ENCODE measurements at regions not wholly inside any gene's neighbourhood (a gene's known extent, or its start where the extent isn't known, plus 50 kb on each side); places are given as distances from the start of the nearest gene placed in this dataset.

DNA sequence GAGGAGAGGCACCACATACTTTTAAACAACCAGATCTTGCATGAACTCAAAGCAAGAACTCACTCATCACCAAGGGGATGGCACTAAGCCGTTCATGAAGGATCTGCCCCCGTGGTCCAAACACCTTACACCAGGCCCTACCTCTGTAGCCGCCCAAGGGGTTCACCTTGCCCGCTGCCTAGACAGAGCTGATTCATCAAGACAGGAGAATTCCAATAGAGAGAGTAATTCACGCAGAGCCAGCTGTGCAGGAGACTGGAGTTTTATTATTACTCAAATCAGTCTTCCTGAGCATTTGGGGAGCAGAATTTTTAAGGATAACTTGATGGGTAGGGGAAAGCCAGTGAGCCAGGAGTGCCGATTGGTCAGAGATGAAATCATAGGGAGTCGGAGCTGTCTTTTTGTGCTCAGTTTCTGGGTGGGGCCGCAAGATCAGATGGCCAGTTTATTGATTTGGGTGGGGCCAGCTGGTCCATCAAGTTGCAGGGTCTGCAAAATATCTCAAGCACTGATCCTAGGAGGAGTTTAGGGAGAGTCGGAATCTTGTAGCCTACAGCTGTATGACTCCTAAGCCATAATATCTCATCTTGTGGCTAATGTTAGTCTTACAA lies 364.7 kb downstream of the PCDH7 start:
- Histone ChIP-seq H3K36me3 (ENCODE audit: insufficient read depth, insufficient read length, low read length) (no peaks in the 10 kb centered on the region), H3K9me3 (ENCODE audit: insufficient read depth, low read length) (no peaks in the 10 kb centered on the region), H3K4me1 (ENCODE audit: insufficient read depth, insufficient read length) (no peaks in the 10 kb centered on the region), H3K4me3 (ENCODE audit: insufficient read length, low read depth) (no peak overlapping the region), H3K27me3 (ENCODE audit: insufficient read depth, insufficient read length) (no peaks in the 10 kb centered on the region), H3K9ac (ENCODE audit: insufficient read length, low read depth) (no peak overlapping the region)
- DNase-seq (ENCODE audit: low read depth, low spot score): no peak
- TF ChIP-seq ZNF274 (IDR thresholded peaks at IDR 0.05; ENCODE audit: low read depth, low read length) (no peak), SUZ12 (IDR thresholded peaks at IDR 0.05; ENCODE audit: extremely low read depth, insufficient read depth, insufficient read length) (no peak), YY1 (IDR thresholded peaks at IDR 0.05; ENCODE audit: insufficient read depth, insufficient read length) (no peak)

GRCh38 chr4:31085689-31086088 lies 365.5 kb downstream of the PCDH7 start:
- H3K27me3 ChIP-seq (ENCODE audit: insufficient read depth, insufficient read length): no peaks in the 10 kb centered on the region
- TF ChIP-seq ZNF274 (IDR thresholded peaks at IDR 0.05; ENCODE audit: low read depth, low read length) (no peak), SUZ12 (IDR thresholded peaks at IDR 0.05; ENCODE audit: extremely low read depth, insufficient read depth, insufficient read length) (no peak), YY1 (IDR thresholded peaks at IDR 0.05; ENCODE audit: insufficient read depth, insufficient read length) (no peak)
- H3K9me3 ChIP-seq (ENCODE audit: insufficient read depth, low read length): no peaks in the 10 kb centered on the region
- DNase-seq (ENCODE audit: low read depth, low spot score): no peak
- H3K4me1 ChIP-seq (ENCODE audit: insufficient read depth, insufficient read length): no peaks in the 10 kb centered on the region
- no peak overlapping the region for H3K9ac ChIP-seq (ENCODE audit: insufficient read length, low read depth)
- no peak overlapping the region for H3K4me3 ChIP-seq (ENCODE audit: insufficient read length, low read depth)
- H3K36me3 ChIP-seq (ENCODE audit: insufficient read depth, insufficient read length, low read length): no peaks in the 10 kb centered on the region

DNA sequence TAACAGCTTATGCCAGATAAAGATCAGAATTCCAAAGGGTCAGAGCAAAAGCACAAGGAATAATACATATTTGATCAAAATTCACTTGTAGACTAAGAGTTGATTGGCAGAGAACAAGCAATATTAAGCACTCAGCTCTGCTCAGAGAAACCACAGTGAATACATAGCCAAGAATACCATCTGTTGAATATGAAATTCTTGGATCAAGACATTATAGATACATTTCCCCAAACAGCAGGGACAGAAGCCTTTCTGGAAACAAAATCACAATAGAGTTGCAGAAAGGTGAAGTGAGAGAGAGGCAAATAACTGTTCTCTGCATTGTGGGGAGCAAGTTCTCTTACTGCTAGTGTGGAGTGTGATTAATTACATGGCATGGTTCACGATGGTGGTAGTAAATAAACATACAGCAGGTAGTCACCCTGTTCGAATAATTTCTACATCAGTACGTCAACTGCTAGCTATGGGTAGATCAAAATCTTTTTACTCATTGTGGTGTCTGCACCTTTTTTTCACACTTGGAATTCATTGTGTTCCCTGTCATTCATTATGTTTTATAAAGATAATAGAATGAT lies 366.7 kb downstream of the PCDH7 start:
- Histone ChIP-seq H3K9ac (ENCODE audit: insufficient read length, low read depth) (no peak overlapping the region), H3K36me3 (ENCODE audit: insufficient read depth, insufficient read length, low read length) (no peaks in the 10 kb centered on the region), H3K4me3 (ENCODE audit: insufficient read length, low read depth) (no peak overlapping the region), H3K27me3 (ENCODE audit: insufficient read depth, insufficient read length) (no peaks in the 10 kb centered on the region), H3K4me1 (ENCODE audit: insufficient read depth, insufficient read length) (no peaks in the 10 kb centered on the region), H3K9me3 (ENCODE audit: insufficient read depth, low read length) (no peaks in the 10 kb centered on the region)
- no peak for TF ChIP-seq ZNF274 (IDR thresholded peaks at IDR 0.05; ENCODE audit: low read depth, low read length)
- no peak for TF ChIP-seq YY1 (IDR thresholded peaks at IDR 0.05; ENCODE audit: insufficient read depth, insufficient read length)
- TF ChIP-seq SUZ12 (IDR thresholded peaks at IDR 0.05; ENCODE audit: extremely low read depth, insufficient read depth, insufficient read length): no peak
- DNase-seq (ENCODE audit: low read depth, low spot score): no peak

GRCh38 chr4:31088600-31089230 lies 368.5 kb downstream of the PCDH7 start:
- no peaks in the 10 kb centered on the region for H3K9me3 ChIP-seq (ENCODE audit: insufficient read depth, low read length)
- no peak for DNase-seq (ENCODE audit: low read depth, low spot score)
- TF ChIP-seq SUZ12 (IDR thresholded peaks at IDR 0.05; ENCODE audit: extremely low read depth, insufficient read depth, insufficient read length): no peak
- TF ChIP-seq YY1 (IDR thresholded peaks at IDR 0.05; ENCODE audit: insufficient read depth, insufficient read length): no peak
- TF ChIP-seq ZNF274 (IDR thresholded peaks at IDR 0.05; ENCODE audit: low read depth, low read length): no peak
- no peaks in the 10 kb centered on the region for H3K36me3 ChIP-seq (ENCODE audit: insufficient read depth, insufficient read length, low read length)
- no peak overlapping the region for H3K4me3 ChIP-seq (ENCODE audit: insufficient read length, low read depth)
- H3K9ac ChIP-seq (ENCODE audit: insufficient read length, low read depth): no peak overlapping the region
- H3K27me3 ChIP-seq (ENCODE audit: insufficient read depth, insufficient read length): no peaks in the 10 kb centered on the region
- H3K4me1 ChIP-seq (ENCODE audit: insufficient read depth, insufficient read length): no peaks in the 10 kb centered on the region

DNA sequence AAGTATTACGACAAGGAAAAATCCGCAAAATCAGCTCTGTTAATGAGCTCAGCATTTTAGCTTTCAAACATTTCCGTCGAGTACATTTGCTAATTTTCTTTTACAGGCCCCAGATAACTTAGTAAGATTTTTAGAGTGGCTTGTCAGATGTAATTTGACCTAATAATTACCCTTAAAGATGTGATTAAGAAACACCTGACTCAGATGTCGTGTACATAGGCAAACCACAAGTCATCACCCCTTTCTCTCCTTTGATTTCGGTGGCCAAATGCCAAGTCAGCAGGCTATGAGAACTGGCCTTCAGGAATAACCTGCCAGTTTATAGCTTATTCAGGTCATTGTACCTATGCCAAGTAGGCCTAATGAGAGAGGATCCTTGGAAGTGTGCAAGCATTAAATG lies 369.6 kb downstream of the PCDH7 start:
- no peaks in the 10 kb centered on the region for H3K4me1 ChIP-seq (ENCODE audit: insufficient read depth, insufficient read length)
- H3K36me3 ChIP-seq (ENCODE audit: insufficient read depth, insufficient read length, low read length): no peaks in the 10 kb centered on the region
- no peak for TF ChIP-seq SUZ12 (IDR thresholded peaks at IDR 0.05; ENCODE audit: extremely low read depth, insufficient read depth, insufficient read length)
- TF ChIP-seq ZNF274 (IDR thresholded peaks at IDR 0.05; ENCODE audit: low read depth, low read length): no peak
- no peak for TF ChIP-seq YY1 (IDR thresholded peaks at IDR 0.05; ENCODE audit: insufficient read depth, insufficient read length)
- H3K27me3 ChIP-seq (ENCODE audit: insufficient read depth, insufficient read length): no peaks in the 10 kb centered on the region
- no peak overlapping the region for H3K9ac ChIP-seq (ENCODE audit: insufficient read length, low read depth)
- DNase-seq (ENCODE audit: low read depth, low spot score): no peak
- no peak overlapping the region for H3K4me3 ChIP-seq (ENCODE audit: insufficient read length, low read depth)
- no peaks in the 10 kb centered on the region for H3K9me3 ChIP-seq (ENCODE audit: insufficient read depth, low read length)

DNA sequence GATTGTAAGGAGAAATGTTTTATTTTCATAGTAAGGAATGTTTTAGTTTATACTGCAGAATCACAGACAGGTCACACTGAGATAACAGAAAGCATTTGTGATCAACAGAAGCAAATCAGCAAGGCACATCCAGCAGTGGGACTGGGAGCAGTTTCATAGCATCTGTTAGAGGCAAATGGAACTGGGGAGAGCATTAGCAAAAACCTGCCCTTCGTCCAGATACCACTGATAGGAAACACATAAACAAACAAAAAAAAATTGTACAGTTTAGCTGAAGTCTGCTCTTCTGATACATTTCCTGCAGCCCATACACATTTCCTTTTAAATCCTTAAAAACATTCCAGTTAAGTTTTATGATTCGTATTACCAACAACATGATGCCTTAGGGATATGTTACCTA lies 374.3 kb downstream of the PCDH7 start:
- no peak overlapping the region for H3K4me3 ChIP-seq (ENCODE audit: insufficient read length, low read depth)
- DNase-seq (ENCODE audit: low read depth, low spot score): no peak
- no peaks in the 10 kb centered on the region for H3K27me3 ChIP-seq (ENCODE audit: insufficient read depth, insufficient read length)
- H3K9me3 ChIP-seq (ENCODE audit: insufficient read depth, low read length): no peaks in the 10 kb centered on the region
- no peaks in the 10 kb centered on the region for H3K36me3 ChIP-seq (ENCODE audit: insufficient read depth, insufficient read length, low read length)
- no peaks in the 10 kb centered on the region for H3K4me1 ChIP-seq (ENCODE audit: insufficient read depth, insufficient read length)
- no peak overlapping the region for H3K9ac ChIP-seq (ENCODE audit: insufficient read length, low read depth)
- TF ChIP-seq ZNF274 (IDR thresholded peaks at IDR 0.05; ENCODE audit: low read depth, low read length): no peak
- TF ChIP-seq SUZ12 (IDR thresholded peaks at IDR 0.05; ENCODE audit: extremely low read depth, insufficient read depth, insufficient read length): no peak
- TF ChIP-seq YY1 (IDR thresholded peaks at IDR 0.05; ENCODE audit: insufficient read depth, insufficient read length): no peak

DNA sequence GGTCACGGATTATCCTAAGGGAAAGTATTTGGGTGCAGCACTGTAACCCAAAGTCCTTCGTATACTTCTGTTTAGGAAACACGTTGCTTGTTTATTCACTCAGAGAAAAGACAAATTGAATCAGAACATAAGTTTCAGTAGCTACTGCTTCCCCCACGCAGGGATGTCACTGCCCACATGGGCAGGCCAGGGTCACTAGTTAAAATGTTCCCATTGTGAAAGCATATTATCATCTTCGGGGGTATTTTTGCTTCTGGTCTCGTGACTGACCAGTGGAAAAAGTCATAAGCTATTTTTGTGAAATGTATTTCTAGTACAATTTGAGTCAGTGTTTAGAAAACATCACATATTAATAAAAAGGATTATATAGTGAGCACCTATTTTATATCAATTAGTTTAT lies 377.8 kb downstream of the PCDH7 start:
- no peaks in the 10 kb centered on the region for H3K27me3 ChIP-seq (ENCODE audit: insufficient read depth, insufficient read length)
- no peaks in the 10 kb centered on the region for H3K4me1 ChIP-seq (ENCODE audit: insufficient read depth, insufficient read length)
- no peak for DNase-seq (ENCODE audit: low read depth, low spot score)
- no peak overlapping the region for H3K4me3 ChIP-seq (ENCODE audit: insufficient read length, low read depth)
- no peaks in the 10 kb centered on the region for H3K9me3 ChIP-seq (ENCODE audit: insufficient read depth, low read length)
- H3K9ac ChIP-seq (ENCODE audit: insufficient read length, low read depth): no peak overlapping the region
- no peaks in the 10 kb centered on the region for H3K36me3 ChIP-seq (ENCODE audit: insufficient read depth, insufficient read length, low read length)
- TF ChIP-seq SUZ12 (IDR thresholded peaks at IDR 0.05; ENCODE audit: extremely low read depth, insufficient read depth, insufficient read length) (no peak), ZNF274 (IDR thresholded peaks at IDR 0.05; ENCODE audit: low read depth, low read length) (no peak), YY1 (IDR thresholded peaks at IDR 0.05; ENCODE audit: insufficient read depth, insufficient read length) (no peak)

Measured in NT2/D1 (cell line).